Body of pancreas (tissue), 4 donors: ENCODE measurements at regions not wholly inside any gene's neighbourhood (a gene's known extent, or its start where the extent isn't known, plus 50 kb on each side); places are given as distances from the start of the nearest gene placed in this dataset.

ENCODE experiments used
- ATAC-seq: fragments of 150-250 bp; one replicate; pipeline ENCODE4 v1.9.1; 2016
- DNase-seq, 4 donors: peaks; one replicate each; pipeline ENCODE4 v3.0.0-alpha.2; 2019
- H3K27ac ChIP-seq, 4 donors: fragments of 200-600 bp; sonication (generic); 1 replicate in 3 of 4; 2 replicates in 1 of 4; pipeline versions ENCODE4 v1.5.1 to v1.6.1; 2016 to 2019; ENCODE audit warnings: mild to moderate bottlenecking in 1 of 4, mixed read lengths in 1 of 4, moderate library complexity in 1 of 4
- H3K27me3 ChIP-seq, 2 donors: fragments of 200-600 bp; sonication (generic); one replicate each; pipeline ENCODE4 v1.6.0; 2016; ENCODE audit warnings: mild to moderate bottlenecking in 1 of 2
- H3K36me3 ChIP-seq, 2 donors: fragments of 200-600 bp; sonication (generic); replicated peaks in 1 of 2; 2 replicates each; pipeline ENCODE4 v1.5.1; 2016; ENCODE audit warnings: low read depth in 2 of 2; ENCODE audit not compliant: insufficient read depth in 1 of 2
- H3K4me1 ChIP-seq: fragments of 200-600 bp; sonication (generic); one replicate; pipeline ENCODE4 v1.6.0; 2016
- H3K4me3 ChIP-seq, 2 donors: fragments of 200-600 bp; sonication (generic); 1 replicate in 1 of 2; 2 replicates in 1 of 2; pipeline ENCODE4 v1.5.1; 2016 to 2019
- H3K9me3 ChIP-seq, 3 donors: fragments of 200-600 bp; sonication (generic); 1 replicate in 2 of 3; 2 replicates in 1 of 3; pipeline ENCODE4 v1.5.1; 2016
- POLR2A ChIP-seq, 3 donors: fragments of 450-650 bp; IDR thresholded peaks; one replicate each; pipeline ENCODE4 v1.6.1; 2016; ENCODE audit warnings: antibody characterized with exemption in 3 of 3, mild to moderate bottlenecking in 2 of 3
- WGBS, 2 donors: methylation state at CpG; one replicate each; pipeline ENCODE4 v1.1.5; 2017; 5-methylcytosine and 5-hydroxymethylcytosine counted together
- intact Hi-C: fragments of 100-400 bp; cut with DNase I; formaldehyde crosslinking; loops from one replicate; pipeline ENCODE4 v1.15.1; 2023
- TF ChIP-seq, protein P1 (sequence below), 7 experiments: fragments of 450-650 bp in 4 of 7; fragments of 200-600 bp in 3 of 7; sonication (generic) in 3 of 7; IDR thresholded peaks; one replicate each; pipeline ENCODE4 v1.5.1; 2016 to 2019; ENCODE audit warnings: antibody characterized with exemption in 7 of 7

DNA sequence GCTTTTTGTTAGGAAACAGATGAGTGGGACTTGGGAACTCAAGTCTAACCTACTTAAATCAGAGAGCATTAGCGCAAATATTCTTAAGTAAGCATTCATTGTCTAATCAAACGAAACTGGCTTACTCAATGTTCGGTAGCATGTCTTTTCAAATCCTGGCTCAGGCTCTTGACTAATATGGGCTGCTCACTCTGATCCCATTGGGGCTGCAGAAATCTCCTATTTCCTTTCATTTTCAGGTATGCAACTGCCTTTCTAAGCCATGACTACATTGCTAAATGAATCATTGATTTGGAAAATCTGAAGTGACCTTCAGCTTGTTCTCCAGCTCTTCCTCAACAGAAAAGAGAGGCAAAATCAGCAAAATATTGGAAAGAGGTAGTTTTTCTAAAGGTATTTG lies 2084.4 kb upstream of the PIK3C3 start:
- Histone ChIP-seq H3K9me3 (no peaks in the 10 kb centered on the region), H3K4me1 (no peaks in the 10 kb centered on the region), H3K27me3 (no peaks in the 10 kb centered on the region), H3K27ac (no peak overlapping the region), H3K36me3 (no peaks in the 10 kb centered on the region), H3K4me3 (no peak overlapping the region)
- 44 to 59% methylated on average over 3 of the region's 3 CpGs for WGBS, 2 donors
- no peak for DNase-seq
- intact Hi-C loops, result no loop called here
- no peak for TF ChIP-seq POLR2A (IDR thresholded peaks at IDR 0.05)
- TF ChIP-seq, protein P1, sequence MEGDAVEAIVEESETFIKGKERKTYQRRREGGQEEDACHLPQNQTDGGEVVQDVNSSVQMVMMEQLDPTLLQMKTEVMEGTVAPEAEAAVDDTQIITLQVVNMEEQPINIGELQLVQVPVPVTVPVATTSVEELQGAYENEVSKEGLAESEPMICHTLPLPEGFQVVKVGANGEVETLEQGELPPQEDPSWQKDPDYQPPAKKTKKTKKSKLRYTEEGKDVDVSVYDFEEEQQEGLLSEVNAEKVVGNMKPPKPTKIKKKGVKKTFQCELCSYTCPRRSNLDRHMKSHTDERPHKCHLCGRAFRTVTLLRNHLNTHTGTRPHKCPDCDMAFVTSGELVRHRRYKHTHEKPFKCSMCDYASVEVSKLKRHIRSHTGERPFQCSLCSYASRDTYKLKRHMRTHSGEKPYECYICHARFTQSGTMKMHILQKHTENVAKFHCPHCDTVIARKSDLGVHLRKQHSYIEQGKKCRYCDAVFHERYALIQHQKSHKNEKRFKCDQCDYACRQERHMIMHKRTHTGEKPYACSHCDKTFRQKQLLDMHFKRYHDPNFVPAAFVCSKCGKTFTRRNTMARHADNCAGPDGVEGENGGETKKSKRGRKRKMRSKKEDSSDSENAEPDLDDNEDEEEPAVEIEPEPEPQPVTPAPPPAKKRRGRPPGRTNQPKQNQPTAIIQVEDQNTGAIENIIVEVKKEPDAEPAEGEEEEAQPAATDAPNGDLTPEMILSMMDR (IDR thresholded peaks at IDR 0.05), result no peak
- ATAC-seq, result no peak

- H3K4me1 ChIP-seq, result no peaks in the 10 kb centered on the region
- no peak for DNase-seq
- H3K36me3 ChIP-seq, result no peaks in the 10 kb centered on the region
- no peak for ATAC-seq
- no peak for TF ChIP-seq POLR2A (IDR thresholded peaks at IDR 0.05)
- TF ChIP-seq, protein P1 (IDR thresholded peaks at IDR 0.05), result no peak
- no peak overlapping the region for H3K4me3 ChIP-seq
- H3K27ac ChIP-seq, result no peak overlapping the region
- H3K27me3 ChIP-seq, result no peaks in the 10 kb centered on the region
- no peaks in the 10 kb centered on the region for H3K9me3 ChIP-seq
- intact Hi-C loops, result no loop called here
- 36 to 42% methylated on average over 2 of the region's 2 CpGs for WGBS, 2 donors
Observed at GRCh38 chr18:39863916-39864315, 2091.1 kb upstream of the PIK3C3 start.

- no peak overlapping the region for H3K4me3 ChIP-seq
- 77 to 89% methylated on average over 2 of the region's 2 CpGs for WGBS, 2 donors
- no peak for TF ChIP-seq POLR2A (IDR thresholded peaks at IDR 0.05)
- TF ChIP-seq, protein P1 (IDR thresholded peaks at IDR 0.05), result no peak
Observed at GRCh38 chr18:39862341-39862740, 2092.7 kb upstream of the PIK3C3 start.

GRCh38 chr18:39854291-39854690 lies 2100.7 kb upstream of the PIK3C3 start:
- no peaks in the 10 kb centered on the region for H3K9me3 ChIP-seq
- WGBS, 2 donors, result 52 to 57% methylated on average over 3 of the region's 3 CpGs
- no peak for ATAC-seq
- no peaks in the 10 kb centered on the region for H3K36me3 ChIP-seq
- TF ChIP-seq, protein P1 (IDR thresholded peaks at IDR 0.05), result no peak
- no peaks in the 10 kb centered on the region for H3K27me3 ChIP-seq
- no peak overlapping the region for H3K27ac ChIP-seq
- no peak for DNase-seq
- H3K4me1 ChIP-seq, result no peaks in the 10 kb centered on the region
- H3K4me3 ChIP-seq, result no peak overlapping the region
- intact Hi-C loops, result no loop called here

More at GRCh38 chr18:39862341-39862740, 2092.7 kb upstream of the PIK3C3 start:
- DNase-seq (no peak), ATAC-seq (no peak)
- H3K27ac ChIP-seq, result no peak overlapping the region
- no peaks in the 10 kb centered on the region for H3K9me3 ChIP-seq
- intact Hi-C loops, result no loop called here
- no peaks in the 10 kb centered on the region for H3K36me3 ChIP-seq
- no peaks in the 10 kb centered on the region for H3K4me1 ChIP-seq
- no peaks in the 10 kb centered on the region for H3K27me3 ChIP-seq

GRCh38 chr18:39846265-39846664 lies 2108.8 kb upstream of the PIK3C3 start:
- no peak for TF ChIP-seq POLR2A (IDR thresholded peaks at IDR 0.05)
- TF ChIP-seq, protein P1 (IDR thresholded peaks at IDR 0.05), result no peak
- no peak overlapping the region for H3K4me3 ChIP-seq
- no peaks in the 10 kb centered on the region for H3K9me3 ChIP-seq
- intact Hi-C loops, result no loop called here
- DNase-seq, result no peak
- WGBS, 2 donors, result 62 to 68% methylated on average over 5 of the region's 5 CpGs
- ATAC-seq, result no peak
- H3K27me3 ChIP-seq, result no peaks in the 10 kb centered on the region
- H3K36me3 ChIP-seq, result no peaks in the 10 kb centered on the region
- H3K27ac ChIP-seq, result no peak overlapping the region
- H3K4me1 ChIP-seq, result peaks cover 6% of the 10 kb centered on the region
